HuH-7.5 (cell line): ENCODE measurements at regions not wholly inside any gene's neighbourhood (a gene's known extent, or its start where the extent isn't known, plus 50 kb on each side); places are given as distances from the start of the nearest gene placed in this dataset.

Source experiments
- DNase-seq: peaks from one replicate; pipeline ENCODE4 v3.0.0; 2011; ENCODE audit warnings: low spot score

DNA sequence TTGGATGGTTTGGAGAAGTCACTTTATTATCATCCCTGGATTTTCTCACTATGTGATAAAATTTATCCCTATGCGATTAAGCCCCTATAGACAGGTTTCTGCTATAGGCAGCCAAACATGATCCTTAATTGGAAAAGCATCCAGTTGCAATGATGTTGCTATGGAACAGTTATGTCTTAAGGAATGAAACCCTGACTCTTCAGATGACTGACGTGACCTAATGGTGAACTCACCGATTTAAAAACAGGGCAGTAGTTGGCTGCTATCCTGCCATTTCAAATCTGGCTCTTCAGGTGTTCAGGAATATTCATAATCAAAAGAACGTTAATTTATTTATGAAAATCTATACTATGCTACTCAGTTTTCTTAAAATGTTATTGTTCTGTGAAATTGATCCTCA, 106.8 kb upstream of the ROBO1 start:
- DNase-seq: no peak

DNA sequence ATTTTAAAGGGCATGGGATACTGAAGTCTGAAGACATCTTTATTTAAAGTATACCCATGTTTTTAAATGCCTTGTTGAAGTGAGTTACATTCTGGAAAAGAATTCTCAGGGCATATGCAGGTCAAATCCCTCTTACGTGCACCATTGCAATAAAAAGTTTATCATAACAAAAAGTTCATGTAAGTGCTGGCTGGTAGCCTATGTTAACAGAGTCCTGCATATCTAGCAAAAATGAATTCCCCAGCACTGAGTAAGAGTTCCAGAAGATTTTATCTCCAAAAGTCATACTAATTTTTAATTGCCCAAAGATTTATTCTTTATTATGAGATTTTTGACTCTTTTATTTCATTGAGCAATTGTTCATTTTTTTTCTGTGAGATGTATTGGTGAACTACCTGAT, 104.7 kb upstream of the ROBO1 start:
- no peak for DNase-seq

DNA sequence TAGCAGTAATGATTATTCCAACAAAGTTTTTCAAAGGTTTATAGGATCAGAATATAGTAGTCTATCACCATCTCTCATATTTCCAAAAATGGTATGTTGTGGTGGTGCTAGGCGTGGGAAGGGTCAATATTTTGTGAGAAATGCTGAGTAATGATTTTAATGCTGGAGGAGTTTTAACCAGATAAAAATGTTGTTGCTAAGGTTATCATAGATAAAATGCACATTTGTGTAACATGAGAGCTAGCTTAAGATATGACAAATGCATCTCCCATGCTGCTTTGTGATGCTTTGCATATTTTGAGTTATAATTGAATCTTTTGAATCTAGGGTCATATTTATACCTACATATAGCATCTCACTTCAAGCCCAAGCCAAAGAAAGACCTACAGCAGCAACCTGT, 103.9 kb upstream of the ROBO1 start:
- DNase-seq: no peak

DNA sequence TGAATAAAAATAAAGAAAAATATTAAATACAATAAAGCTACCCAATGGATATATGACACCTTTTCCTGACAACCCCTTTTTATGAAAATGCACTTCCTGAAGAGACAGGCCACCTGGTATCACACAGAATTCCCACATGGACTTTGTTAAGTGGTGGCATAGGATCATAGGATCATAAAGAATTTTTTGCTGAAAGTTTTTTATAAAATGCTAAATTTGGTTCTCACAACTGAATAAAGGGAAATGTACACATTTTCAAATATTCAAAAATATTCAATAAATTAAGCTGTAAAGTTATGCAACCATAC, 102.5 kb upstream of the ROBO1 start:
- DNase-seq: no peak

DNA sequence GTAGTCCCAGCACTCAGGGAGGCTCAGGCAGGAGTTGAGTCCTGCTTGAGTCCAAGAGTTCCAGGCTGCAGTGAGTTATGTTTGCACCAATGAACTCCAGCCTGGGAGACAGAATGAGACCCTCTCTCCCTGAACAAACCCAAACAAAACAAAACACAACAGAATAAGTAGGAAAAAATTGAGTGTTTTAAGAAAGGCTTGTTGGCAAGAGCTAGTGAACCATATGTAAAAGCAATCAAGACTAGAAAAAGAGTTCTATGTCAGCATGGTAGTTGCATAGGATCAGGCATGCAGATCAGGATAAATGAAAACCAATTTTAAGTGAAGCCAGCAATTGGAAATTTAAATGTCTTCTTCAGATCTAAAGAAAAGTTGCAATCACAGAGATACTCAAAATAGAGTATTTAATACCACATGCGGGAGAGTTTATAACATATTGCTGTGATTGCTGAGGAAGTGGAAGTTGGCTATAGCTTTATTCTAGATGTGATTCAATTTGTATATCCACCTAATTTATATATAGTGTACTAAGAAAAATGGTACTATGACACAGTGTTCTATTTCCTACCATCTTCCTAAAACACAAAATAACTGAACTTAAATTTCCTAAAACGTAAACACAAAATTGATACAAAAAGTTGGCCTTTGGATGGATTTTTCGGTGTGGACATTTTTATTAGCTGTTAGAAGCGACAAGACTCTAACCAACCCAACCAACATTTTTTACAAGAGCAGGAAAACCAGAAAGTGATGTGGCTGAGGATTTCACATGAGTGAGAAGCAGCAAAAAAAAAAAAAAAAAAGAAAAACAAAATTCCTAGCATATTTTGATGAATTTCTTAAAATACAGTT, 101.9 kb upstream of the ROBO1 start:
- no peak for DNase-seq

DNA sequence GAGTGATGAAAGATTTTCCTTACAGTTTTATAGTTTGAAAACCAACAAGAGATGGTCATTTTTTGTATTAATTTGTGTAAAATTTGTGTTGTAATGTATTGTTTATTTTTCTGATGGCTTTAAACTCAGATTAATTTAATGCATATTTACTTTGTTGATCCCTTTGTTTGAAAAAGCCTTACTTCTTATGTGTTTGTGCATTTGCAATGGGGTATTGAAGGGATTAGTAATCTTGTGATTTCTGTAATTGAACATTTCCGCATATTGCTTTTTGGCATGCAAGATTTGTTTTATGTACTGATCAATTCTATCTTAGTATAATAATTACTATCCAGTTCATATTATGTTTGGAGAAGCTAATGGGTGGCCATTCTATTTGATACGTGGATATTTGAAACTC, 98.4 kb upstream of the ROBO1 start:
- no peak for DNase-seq

DNA sequence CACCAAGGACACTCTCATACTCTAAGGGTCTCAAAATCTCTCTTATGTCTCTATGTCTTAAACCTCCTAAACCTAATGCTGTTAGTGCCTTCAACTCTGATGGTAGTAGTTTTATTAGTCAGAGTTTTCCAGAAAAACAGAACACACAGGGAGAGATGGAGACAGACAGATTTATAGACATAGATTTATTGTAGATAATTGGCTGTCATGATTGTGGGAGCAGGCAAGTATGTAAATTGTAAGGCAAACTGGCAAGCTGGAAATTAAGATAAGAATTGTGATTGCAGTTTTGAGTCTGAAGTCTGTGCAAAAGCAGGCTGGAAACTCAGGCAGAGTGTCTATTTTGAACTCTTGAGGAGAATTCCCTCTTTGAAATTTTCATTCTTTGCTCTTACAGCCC, 96.3 kb upstream of the ROBO1 start:
- no peak for DNase-seq

DNA sequence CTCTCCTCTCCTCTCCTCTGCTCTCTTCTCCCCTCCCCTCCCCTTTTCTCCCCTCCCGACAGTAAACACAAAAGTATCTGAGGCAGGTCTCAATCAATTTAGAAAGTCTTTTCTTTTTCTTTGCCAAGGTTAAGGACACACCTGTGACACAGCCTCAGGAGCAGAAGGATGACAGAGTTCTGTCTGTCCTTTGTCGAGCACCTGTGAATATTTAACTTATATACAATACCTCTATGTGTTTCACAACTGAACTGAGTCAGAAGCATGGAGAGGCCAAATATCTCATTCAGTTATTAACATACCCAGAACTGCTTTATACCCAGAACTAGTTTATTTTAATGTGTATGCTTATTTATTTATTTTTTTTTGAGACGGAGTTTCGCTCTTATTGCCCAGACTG, 81.1 kb upstream of the ROBO1 start:
- no peak for DNase-seq

DNA sequence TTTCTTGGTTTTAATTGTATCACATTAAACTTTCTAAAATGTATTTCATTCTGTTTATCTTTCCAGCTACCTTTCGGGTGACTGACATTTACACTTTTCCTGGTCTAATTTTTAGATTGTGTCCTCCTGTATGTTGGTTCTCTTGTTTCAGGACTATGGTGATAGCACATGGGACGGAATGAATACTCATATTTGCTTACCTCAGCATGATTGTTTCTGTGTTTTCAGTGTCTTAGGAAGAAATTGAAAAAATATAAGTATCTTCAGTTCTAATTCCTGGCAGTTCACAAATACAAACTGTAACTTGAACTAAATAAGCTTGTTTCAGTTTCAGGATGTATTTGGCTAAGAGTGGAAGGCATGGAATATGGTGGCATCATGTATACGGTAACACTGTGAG, 80.1 kb upstream of the ROBO1 start:
- no peak for DNase-seq

DNA sequence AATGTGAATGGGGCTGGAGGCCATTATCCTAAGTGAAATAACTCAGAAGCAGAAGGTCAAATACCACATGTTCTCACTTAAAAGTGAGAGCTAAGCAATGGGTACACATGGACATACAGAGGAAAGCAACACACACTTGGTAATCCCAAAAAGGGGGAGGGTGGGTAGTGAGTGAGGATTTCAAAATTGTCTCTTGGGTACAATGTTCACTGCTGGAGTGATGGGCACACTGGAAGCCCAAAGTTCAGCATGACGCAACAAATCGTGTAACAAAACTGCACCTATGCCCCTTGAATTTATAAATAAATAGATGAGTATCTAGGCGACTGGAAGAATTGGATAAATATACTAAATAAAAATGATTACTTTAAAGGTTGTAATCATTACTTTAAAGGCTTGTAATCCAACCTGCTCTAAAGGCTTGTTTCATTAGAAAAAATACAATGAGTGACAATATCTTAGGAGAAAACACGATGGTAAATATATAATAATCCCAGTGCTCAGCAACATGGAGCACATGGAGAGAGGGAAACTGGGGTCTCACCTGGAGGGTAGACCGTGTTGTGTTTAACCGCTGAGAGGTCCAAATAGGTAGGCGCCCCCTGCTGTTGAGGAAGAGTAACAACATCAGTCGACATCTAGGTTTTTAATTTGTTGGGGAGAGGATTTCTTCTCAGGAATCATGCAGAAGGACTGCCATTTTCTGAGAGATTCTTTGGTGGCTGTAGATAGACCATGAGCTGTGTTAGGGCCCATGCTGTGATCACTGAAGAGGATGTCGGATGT, 78.5 kb upstream of the ROBO1 start:
- no peak for DNase-seq

DNA sequence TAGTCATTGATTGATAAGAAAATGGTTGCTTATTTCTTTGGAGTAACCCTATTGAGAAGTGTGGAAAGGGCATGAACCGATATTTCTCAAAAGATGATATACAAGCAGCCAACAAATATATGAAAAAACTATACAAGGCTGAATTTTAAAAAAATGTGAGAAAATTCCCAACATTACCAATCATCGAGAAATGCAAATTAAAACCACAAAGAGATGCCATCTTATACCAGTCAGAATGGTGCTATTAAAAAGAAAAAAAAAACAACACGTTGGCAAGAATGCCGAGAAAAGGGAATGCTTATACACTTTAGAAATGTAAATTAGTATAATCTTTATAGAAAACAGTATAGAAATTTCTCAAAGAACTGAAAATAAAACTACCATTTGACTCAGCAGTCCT, 77.7 kb upstream of the ROBO1 start:
- no peak for DNase-seq

DNA sequence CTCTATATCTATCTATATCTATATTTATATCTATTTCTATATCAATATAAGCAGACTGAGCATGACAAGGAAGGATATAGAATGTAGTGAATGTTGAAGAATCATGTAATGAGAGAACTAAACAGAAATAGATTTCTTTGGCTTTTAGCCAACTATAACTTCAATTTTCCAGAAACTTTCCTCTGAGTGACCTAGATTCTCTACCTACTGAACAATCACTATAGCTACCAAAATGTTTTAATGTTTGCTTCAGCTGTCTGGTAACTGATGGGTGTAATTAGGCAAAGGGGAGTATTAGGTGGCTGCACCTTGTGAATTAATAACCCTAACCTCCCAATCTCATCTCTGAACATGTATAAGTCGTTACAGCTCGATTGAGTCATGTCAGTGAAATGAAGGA, 76.4 kb upstream of the ROBO1 start:
- no peak for DNase-seq

DNA sequence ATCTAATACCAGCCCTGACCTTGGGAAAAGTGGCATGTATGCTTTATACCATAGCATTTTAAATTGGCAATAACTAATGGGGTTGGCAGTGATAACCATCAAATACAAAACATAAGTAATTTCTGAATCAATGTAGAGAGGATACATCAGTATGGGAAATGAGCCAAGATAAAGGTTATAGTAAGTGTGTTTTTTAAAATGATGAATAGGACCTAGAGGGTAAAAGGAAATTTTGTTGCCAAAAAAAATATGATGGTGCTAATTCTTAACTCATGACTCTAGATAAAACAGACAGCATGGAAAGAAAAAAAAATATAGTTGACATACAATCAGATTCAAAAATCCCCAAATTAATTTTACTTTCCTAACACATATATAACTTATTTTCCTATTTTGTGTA, 75.4 kb upstream of the ROBO1 start:
- no peak for DNase-seq

DNA sequence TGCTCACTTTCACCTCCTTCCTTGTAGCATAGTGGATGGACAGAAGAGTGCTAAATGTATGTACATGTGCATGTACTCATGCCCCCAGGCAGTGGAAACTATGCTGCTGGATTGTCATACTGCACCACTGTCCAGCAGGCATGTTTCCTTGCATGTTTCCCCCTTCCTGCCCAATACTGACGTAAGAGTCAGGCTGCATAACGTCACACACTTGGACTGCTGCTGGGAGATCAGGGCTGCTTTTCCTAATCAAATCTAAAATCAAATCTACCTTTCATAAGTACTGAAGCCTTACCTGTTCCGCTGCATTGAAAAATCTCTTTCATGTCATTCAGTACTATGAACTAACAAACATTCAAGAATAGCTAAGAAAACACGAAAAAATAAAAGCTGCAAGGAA, 67.9 kb upstream of the ROBO1 start:
- DNase-seq: no peak

DNA sequence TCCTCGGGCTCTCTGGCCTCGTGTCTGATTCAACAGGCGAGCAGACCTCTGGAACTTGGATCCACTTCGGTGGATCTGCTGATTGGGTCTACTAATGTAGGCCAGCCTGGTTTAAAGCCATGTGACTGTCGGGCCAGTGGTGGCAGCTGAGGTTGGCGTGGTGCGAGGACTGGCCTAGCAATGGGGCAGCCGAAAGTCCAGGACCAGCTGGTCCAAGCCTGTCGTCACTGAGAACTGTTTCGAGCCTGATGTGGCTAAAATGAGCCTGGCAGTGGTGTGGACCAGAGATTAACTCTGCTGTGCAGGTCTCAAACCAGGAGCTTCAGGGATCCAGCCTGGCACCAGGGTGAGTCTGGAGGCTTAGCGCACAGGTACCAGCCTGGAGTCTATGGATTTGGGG, 56.4 kb upstream of the ROBO1 start:
- no peak for DNase-seq

DNA sequence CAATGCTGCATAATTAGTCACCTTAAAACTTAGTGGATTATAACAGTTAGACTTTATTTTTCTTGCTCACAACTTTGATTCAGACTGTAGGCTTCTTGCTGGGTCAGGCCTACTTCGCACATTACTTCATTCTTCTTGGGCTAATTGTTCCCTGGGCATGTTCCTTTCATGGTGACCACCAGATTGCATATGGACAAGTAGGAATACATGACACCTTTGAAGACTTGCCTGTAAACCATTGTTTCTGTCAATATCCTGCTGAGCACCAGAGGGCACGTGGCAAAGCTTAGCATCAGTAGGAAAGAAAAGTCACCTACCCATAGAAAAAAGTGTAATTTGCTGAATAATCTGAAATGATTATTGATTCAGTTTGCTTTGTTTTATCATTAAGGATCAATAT, 54.3 kb upstream of the ROBO1 start:
- DNase-seq: no peak

DNA sequence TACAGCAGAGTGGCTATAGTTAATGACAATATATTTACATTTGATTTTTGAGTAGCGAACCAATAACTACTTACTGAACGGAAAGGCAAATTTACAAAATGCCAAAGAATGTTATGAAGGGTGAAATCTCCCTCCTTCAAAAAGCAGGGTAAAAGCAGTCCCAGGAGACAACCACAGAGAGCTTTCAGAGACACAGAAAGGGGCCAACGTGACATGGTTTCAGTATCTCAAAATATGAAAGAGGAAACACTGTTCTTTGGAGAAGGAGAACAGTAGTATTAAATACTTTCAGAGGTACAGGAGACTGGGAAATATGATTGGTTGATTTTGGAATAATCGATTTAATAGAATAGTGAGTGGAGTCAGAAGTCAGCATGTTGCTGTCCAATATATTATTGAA, 52.3 kb upstream of the ROBO1 start:
- DNase-seq: no peak

DNA sequence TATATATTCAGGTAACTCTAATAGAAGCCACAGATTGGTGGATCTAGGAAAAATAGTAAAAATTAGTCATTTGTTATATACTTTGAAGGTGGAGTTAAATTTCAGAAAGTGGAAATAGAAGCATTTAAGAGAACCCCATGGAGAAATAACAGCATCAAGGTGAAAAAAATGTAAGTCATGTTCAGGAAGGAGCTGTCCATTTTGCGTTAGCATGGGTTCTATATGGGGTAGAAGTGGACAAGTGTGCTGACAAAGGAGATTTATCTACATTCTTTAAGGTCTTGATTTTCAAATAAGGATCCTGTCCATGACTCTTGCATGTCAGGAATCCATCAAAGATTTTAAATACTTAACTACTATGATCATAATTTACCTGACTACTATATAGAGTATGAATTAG, 50.2 kb upstream of the ROBO1 start:
- DNase-seq: no peak
